Fibroblast of skin of right quadriceps (primary cell): ENCODE measurements at regions not wholly inside any gene's neighbourhood (a gene's known extent, or its start where the extent isn't known, plus 50 kb on each side); places are given as distances from the start of the nearest gene placed in this dataset.

Experiments used
- DNase-seq: peaks from one replicate; pipeline ENCODE4 v3.0.0-alpha.2; 2013

DNA sequence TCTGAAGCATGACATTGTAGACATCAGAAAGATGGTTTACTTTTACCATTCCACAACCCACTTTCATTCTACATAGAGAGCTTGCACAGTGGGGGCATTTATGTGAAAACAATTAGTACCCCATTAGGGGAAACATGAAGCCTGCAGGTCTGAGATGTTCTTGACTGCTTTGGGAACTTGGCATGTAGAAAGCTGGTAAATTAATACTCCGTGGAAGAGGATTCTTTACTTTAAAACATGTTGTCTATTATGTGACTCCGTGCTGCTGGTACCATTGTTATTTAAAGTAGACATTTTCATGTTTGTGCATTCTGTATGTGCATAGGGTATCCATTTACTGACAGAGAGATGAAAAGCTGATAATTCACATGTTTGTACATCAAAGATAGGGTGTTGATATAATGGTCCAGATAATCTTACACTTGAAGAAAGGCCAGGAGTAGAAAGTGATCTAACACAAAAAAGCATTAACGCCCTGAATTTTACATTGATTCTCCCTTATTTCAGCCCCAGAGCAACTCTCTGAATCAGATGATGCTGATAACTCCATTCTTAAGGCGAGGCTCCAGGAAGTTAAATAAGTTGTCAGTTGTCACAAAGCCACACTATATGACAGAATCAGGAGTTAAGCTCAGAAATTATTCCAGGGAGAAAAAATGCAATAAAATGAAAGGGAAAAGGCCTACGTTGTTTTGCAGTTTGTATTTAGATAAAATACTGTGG, 50.1 kb upstream of the CD180 start:
- no peak for DNase-seq
